Renal cortical epithelial cell (primary cell): ENCODE measurements at regions not wholly inside any gene's neighbourhood (a gene's known extent, or its start where the extent isn't known, plus 50 kb on each side); places are given as distances from the start of the nearest gene placed in this dataset.
"Not testable (repeated sequence)": the region's sequence is repeated elsewhere in the genome, so short reads cannot be mapped to it uniquely, and the experiment has no call there.

Experiments used
- DNase-seq: peaks from one replicate; pipeline ENCODE4 v3.0.0-alpha.2; 2011; ENCODE audit warnings: low read depth

DNA sequence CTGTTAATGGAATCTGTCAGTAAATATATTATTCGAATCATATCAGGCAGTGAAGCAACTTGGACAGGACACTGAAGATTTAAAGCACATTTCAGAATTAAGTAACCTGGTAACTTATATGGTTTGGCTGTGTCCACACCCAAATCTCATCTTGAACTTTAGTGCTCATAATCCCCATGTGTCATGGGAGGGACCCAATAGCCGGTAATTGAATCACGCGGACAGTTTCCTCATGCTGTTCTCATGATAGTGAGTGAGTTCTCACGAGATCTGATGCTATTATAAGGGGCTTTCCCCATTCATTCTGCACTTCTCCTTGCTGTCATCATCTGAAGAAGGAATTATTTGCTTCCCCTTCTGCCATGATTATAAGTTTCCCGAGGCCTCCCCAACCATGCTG lies 83.2 kb upstream of the COL1A2 start:
- DNase-seq, result no peak

DNA sequence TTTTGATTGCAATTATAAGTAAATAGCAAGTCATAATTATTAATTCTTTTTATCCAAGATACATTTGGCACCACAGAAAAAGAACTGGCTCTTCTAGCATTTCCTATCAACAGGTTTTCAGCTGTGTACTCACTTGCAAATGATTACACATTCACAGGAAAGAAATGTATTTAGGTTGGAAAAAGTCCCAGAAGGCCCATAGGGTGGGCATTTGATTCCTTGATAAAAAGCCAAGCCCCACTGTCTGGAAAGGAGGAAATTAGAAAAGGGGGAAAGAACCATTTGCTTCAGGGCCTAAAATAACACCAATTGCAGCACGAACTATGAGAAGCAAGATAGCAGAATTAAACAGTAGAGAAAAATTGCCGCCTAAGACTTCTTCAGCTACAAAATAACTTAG lies 80.8 kb upstream of the COL1A2 start:
- peak; percentile 60 for DNase-seq

DNA sequence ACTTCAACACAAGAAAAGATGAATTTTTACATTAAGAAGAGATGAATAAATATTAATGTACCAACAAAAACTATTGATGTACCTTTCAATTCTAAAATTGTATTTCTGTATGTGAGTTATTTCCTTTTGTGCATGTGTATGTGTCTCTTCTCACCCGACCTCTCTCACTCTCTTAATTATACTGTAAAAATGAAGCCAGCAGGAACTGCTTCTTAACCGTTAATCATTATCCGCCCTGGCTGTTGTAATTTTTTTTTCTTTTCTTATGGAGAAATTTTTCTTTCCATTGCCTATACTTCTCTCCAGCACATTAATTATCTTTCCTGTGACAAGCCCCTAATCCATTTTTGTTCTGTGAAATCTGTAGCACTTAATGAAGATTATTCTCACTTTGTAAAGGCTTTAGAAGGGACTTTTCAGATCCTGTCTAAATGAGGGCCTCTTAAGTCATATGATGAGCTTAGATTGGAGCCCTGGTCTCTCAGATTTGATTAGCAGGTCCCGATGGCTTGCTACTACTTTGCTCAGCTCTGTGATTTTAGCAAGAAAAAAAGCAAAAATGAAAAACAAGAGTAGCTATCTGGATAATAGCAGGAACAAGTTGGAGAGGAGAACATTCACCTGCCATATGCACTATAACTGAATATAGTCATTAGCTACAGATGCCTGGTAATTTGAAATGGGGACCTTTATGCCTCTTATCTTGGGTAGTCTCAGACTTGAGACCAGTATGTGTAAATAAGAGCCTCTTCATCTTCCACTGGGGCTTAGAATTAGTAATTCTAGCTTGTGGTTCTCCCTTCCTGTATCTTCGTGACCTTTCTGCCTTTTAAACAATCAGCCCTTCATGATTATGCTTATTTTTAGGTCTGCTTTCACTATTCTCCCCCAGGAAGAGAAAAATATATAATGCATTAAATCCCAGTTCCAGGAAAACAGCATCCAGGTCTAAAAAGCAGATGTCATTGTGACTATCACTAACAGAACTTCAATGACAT lies 80.0 kb upstream of the COL1A2 start:
- peak; percentile 45 for DNase-seq

DNA sequence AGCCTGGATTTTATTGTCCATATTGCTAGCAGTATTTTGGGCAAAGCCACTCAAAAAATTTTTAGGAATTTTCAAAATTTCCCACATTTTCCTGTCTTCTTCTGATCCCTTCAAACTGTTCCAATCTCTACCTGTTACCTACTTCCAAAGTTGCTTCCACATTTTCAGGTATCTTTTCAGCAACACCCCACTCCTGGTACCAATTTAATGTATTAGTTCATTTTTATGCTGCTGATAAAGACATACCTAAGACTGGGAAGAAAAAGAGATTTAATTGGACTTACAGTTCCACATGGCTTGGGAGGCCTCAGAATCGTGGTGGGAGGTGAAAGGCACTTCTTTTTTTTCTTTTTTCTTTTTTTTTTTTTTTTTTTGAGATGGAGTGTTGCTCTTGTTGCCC lies 73.6 kb upstream of the COL1A2 start:
- DNase-seq, result not testable (repeated sequence)

DNA sequence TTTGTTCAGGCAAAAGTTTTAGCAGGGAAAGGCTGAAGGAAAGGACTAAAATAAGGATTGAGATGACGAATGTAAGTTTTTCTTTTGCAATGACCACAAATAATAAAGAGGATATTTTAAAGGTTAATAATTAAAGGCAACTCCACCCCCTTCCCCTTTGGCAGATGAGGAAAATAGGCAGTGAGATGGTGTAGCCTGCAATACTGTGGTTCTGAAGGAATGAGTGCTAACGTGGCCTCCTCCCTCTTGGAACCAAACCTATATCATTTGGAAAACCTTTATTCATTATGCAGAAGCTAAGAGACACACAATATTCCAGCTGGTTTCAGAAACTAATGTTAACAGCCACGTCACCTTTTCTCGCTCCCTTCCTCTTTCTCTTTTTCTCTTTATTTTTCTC lies 70.9 kb upstream of the COL1A2 start:
- peak; percentile 51 for DNase-seq

DNA sequence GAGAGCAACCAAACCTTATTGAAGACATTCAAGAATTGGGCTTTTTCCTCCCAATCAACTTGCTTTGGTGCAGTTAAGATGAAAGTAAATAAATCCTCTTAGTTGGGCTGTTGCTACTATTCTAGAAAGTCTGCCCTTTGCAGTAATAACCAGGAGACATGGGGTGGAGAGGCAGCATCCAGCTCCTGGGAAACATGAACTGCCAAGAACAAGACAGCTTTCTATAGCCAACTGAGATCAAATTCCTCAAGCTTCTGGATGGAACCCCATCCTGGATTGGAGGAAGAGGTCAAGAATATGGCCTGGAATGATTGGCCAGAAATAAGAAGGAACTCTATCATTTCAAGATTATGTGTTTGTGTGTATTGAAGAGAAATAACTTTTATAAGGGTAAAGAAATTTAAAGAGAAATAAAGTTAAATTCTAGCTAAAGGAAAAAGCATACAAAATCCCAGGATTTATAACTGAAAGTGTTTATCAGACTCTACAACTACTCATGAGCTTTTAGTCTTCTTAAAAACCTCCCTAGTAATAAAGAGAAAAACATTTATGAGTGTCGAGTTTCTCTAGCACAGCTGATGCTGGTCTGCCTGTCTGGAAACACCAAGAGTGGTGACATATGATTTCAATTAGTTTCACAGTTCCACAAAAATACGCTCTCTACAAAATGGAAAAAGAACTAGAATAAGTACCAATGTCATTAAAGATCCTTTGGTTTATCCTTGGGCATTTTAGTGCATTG lies 70.1 kb upstream of the COL1A2 start:
- DNase-seq, result no peak

DNA sequence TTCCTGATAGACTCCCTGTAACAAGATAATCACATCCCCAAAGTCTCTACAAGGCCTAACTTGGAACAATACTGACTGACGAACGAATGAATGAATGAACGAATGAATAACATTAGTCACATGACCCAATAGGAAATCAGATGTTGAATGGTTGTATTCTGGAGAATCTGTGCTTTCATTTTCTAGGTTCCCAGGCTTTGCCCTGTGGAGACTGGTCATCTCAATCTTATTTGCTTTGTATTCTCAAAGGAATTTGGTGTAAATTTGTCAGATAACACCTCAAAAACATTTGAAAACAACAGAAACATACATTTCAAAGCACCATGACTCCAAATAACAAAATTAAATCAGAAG lies 69.6 kb upstream of the COL1A2 start:
- no peak for DNase-seq

DNA sequence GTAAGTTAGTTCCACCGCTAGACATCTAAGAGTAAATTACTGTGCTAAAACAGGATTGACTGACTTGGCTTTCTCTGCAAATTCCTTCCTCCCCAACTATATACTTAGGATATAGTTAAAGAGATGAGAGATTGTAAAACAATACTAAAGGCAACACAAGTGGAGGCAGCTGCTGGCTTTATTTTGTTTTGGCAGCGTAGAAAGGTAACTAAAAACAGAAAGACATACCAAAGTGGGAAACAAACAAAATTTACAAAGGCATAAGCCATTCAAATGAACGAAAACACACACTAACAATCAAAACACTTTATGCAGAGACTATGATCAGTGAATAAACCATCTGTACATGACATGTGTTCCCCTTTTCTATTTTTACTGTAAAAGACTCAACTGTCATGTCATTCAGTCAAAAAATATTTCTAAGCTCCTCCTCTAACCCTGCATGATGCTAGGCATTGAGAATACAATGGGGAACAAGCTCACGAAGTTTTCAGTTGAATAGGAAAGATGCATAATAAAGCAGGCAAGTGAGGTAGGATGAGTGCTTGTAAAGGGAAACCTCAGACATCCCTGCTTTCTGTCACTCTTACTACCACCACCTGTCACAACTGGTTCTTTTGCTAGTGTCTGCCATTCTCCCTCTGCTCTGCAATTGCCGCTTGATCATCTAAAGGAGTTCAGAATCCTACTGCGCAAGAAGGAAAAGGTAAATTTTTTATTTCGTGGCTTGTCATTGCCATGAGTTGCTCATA lies 64.2 kb upstream of the COL1A2 start:
- no peak for DNase-seq

DNA sequence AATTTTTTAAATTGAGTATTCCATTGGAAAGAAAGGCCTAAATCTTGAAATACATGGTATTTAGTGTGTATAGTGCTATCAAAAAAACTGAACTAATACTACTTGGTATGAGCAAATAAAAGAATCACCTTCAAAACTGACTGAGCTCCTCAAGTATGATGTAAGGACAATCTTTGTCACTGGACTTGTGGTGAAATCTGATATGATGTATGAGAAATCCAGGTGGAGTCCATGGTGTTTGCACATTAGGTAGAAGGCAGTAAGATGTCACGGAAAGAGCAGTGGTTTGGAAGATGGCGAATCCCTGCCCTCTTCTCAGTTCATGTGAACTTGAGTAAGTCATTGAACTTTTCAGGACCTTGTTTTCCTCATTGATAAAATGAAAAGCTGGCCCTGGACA lies 62.1 kb upstream of the COL1A2 start:
- no peak for DNase-seq

DNA sequence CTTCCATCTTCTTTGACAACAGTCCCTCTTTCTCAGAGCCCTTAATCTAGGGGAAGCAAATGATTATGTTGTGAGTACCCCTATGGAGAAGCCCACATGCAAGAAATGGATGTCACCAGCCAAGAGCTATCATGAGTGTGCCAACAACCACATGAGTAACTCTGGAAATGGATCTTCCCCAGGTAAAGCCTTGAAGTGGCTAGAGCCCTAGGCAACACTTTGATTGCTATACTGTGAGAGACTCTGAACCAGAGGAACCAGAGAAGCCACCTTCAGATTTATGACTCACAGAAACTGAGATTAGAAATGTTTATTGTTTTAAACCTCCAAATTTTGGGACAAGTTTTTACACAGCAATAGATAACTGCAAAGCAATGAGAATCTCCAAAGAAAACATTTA lies 60.9 kb upstream of the COL1A2 start:
- no peak for DNase-seq

DNA sequence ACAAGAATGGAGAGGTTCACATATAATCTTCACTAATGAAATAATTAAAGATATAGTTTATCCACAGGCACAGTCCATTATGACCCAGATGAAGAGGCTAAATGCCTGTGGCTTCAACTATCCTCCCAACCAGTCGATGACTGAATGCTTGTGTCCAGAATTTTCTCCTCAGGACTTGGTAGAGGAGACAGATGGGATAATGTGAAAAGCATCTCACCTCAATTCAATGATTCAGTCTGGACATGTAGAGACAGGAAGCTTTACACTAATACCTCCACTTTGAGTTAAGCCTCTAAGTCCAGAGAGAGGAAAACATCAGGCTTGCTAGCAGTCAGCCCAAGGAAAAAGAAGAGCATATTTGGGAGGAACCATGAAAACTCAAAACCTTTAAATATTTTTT lies 59.1 kb upstream of the COL1A2 start:
- DNase-seq, result no peak

DNA sequence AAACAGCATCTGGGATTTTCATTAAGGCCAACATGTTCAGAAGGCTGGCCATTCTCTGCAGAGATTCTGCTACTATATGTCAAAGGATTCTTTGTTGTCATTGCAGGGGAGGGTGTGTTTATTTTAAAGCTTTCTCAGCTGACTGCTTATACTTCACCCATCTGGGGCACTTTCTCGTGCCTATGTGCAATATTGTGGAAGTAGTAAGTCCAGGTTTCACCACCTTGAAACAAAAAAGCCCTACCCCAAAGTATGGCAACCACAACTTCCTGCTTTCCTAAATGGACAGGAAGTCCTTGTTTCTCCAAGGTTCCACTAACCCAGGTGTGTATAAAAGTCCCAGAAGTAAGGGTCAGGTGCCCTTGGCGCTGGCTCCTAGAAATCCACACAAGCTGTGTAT lies 58.7 kb upstream of the COL1A2 start:
- DNase-seq, result no peak

DNA sequence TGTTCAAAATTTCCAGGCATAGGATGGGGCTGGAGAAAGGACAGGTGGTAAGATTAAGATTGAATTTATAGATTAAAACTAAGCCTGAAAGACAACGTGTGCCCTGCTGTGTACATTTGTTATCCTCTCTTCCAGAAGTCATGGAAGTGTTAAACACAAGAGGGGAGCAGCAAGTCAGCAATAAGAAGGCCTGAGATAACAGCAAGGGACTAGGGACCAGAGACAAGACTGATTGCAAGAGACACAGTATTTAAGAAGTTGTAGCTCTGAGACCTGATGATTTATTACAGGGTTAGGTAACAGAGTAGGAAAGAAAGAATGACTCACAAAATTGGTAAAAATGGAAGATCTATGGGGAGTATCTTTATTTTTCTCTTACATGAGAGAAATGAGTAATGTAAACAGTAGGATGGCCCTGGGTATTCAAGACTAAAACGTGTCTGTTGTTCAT lies 55.7 kb upstream of the COL1A2 start:
- peak; percentile 11 for DNase-seq

DNA sequence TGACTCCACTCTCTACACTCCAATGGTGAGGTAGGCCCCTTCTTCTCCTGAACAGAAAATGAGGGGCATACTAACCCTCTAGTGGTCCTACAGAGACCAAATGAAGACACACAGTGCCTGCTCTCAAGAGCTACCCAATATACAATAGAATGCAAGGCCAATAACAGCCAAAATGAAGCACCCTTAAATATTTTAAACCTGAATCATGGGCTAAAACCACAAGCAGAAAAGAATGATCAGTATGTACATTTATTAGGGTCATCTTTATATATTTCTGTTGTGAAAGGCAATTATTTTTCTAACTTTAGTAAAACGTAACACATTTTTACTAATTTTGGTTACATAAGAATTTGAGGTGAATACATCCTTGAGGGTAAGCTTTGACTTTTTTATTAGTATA lies 49.9 kb upstream of the COL1A2 start:
- no peak for DNase-seq
